MM.1S (cell line): ENCODE measurements at regions not wholly inside any gene's neighbourhood (a gene's known extent, or its start where the extent isn't known, plus 50 kb on each side); places are given as distances from the start of the nearest gene placed in this dataset.

Experiments
- EZH2 ChIP-seq: fragments of 300-600 bp; sonication (generic); optimal IDR thresholded peaks from 2 replicates; pipeline ENCODE3; 2017; ENCODE audit warnings: low read depth, mild to moderate bottlenecking, antibody characterized with exemption, low read length, mixed read lengths
- EZH2phosphoT487 ChIP-seq: fragments of 300-600 bp; sonication (generic); IDR thresholded peaks from 2 replicates; pipeline ENCODE4 v1.6.1; 2018; ENCODE audit warnings: antibody characterized with exemption, low read length
- TF ChIP-seq, protein P1 (sequence below): fragments of 300-600 bp; sonication (generic); IDR thresholded peaks from 2 replicates; pipeline ENCODE4 v1.5.1; 2016; ENCODE audit warnings: antibody characterized with exemption, low read length, mixed read lengths

DNA sequence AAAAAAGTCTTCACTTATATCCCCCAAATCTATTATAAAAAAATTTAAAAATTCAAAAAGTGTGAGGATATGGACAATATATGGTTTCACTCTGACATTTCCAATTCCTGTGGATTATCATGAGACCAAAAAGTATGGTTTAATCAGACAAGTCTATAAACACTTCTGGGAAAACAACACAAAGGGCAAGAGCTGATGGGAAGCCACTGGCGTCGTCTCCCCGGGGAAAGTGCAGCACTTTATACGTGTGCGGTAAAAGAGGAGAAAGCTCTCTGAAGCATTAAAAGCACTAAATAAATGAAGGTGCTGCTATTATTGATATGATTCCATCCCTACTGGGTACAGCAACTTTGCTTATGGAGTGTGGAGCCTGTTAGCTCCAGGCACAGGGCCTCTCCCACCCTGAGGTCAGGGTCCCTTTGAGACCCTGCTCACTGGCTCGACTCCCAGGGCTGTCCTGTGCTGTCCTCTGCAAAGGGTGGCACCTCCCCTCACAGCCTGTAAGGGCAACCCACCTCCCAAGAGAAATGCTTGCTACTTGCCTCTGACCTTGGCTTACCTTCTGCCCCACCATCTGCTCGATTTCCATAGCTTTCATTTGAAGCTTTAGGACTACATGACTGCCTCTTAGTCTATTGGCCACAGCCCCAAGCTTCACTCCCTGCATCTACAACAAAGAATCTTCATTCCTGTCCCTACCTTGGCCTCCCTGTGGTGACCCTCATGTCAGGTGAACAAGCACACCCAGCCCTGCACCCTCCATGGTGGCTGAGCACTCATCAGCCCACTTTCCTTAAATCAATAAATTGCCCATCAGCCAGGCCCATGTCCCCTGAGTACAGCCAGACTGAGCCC, 248.6 kb downstream of the HNRNPD start:
- TF ChIP-seq, protein P1, sequence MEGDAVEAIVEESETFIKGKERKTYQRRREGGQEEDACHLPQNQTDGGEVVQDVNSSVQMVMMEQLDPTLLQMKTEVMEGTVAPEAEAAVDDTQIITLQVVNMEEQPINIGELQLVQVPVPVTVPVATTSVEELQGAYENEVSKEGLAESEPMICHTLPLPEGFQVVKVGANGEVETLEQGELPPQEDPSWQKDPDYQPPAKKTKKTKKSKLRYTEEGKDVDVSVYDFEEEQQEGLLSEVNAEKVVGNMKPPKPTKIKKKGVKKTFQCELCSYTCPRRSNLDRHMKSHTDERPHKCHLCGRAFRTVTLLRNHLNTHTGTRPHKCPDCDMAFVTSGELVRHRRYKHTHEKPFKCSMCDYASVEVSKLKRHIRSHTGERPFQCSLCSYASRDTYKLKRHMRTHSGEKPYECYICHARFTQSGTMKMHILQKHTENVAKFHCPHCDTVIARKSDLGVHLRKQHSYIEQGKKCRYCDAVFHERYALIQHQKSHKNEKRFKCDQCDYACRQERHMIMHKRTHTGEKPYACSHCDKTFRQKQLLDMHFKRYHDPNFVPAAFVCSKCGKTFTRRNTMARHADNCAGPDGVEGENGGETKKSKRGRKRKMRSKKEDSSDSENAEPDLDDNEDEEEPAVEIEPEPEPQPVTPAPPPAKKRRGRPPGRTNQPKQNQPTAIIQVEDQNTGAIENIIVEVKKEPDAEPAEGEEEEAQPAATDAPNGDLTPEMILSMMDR: no peak
- TF ChIP-seq EZH2phosphoT487: no peak
- TF ChIP-seq EZH2: no peak
